HEK293 (cell line): ENCODE measurements at regions not wholly inside any gene's neighbourhood (a gene's known extent, or its start where the extent isn't known, plus 50 kb on each side); places are given as distances from the start of the nearest gene placed in this dataset.

Source experiments
- CTCF ChIP-seq: fragments of 450-650 bp; formaldehyde crosslinking; IDR thresholded peaks from 2 replicates; pipeline ENCODE4 v1.5.1; 2016; ENCODE audit warnings: missing biosample characterization, missing genetic modification characterization
- KLF9 ChIP-seq: fragments of 450-650 bp; formaldehyde crosslinking; IDR thresholded peaks from 2 replicates; pipeline ENCODE4 v1.5.1; 2016; ENCODE audit warnings: missing biosample characterization, missing genetic modification characterization, low read depth
- SCRT2 ChIP-seq: fragments of 450-650 bp; formaldehyde crosslinking; IDR thresholded peaks from 2 replicates; pipeline ENCODE4 v1.5.1; 2016; ENCODE audit warnings: missing biosample characterization, missing genetic modification characterization
- TRIM28 ChIP-seq: IDR thresholded peaks from 2 replicates; pipeline ENCODE4 v1.6.1; 2011; ENCODE audit warnings: low read length, control low read depth, borderline replicate concordance
- YY1 ChIP-seq: fragments of 450-650 bp; formaldehyde crosslinking; IDR thresholded peaks from 2 replicates; pipeline ENCODE4 v1.5.1; 2018; ENCODE audit warnings: missing biosample characterization, missing genetic modification characterization
- ZIC2 ChIP-seq: fragments of 450-650 bp; formaldehyde crosslinking; IDR thresholded peaks from 2 replicates; pipeline ENCODE4 v1.5.1; 2016; ENCODE audit warnings: missing biosample characterization, missing genetic modification characterization
- ZNF138 ChIP-seq: fragments of 450-650 bp; formaldehyde crosslinking; IDR thresholded peaks from 2 replicates; pipeline ENCODE4 v1.5.1; 2016; ENCODE audit warnings: missing biosample characterization, missing genetic modification characterization, borderline replicate concordance
- ZNF274 ChIP-seq, 2 experiments: fragments of 200-500 bp in 1 of 2; fragments of 450-650 bp in 1 of 2; sonication (Bioruptor generic) in 1 of 2; formaldehyde crosslinking in 1 of 2; IDR thresholded peaks; 2 replicates each; pipeline versions ENCODE4 v1.5.1 to v1.6.1; 2014 to 2016; ENCODE audit warnings: borderline replicate concordance in 1 of 2, inconsistent platforms in 1 of 2, low read length in 1 of 2, missing biosample characterization in 1 of 2, missing genetic modification characterization in 1 of 2
- ZNF660 ChIP-seq: fragments of 450-650 bp; IDR thresholded peaks from 2 replicates; pipeline ENCODE4 v1.5.1; 2018; ENCODE audit warnings: missing biosample characterization, mild to moderate bottlenecking, missing genetic modification characterization
- TF ChIP-seq, protein P1 (sequence below): fragments of 450-650 bp; formaldehyde crosslinking; optimal IDR thresholded peaks from 2 replicates; pipeline ENCODE3; 2016; ENCODE audit warnings: missing biosample characterization, mild to moderate bottlenecking, missing genetic modification characterization
- TF ChIP-seq, protein P2 (sequence below): fragments of 450-650 bp; formaldehyde crosslinking; IDR thresholded peaks from 2 replicates; pipeline ENCODE4 v1.5.1; 2016; ENCODE audit warnings: missing biosample characterization, missing genetic modification characterization, low read depth
- TF ChIP-seq, protein P3 (sequence below): fragments of 450-650 bp; formaldehyde crosslinking; IDR thresholded peaks from 2 replicates; pipeline ENCODE4 v1.5.1; 2016; ENCODE audit warnings: missing biosample characterization, missing genetic modification characterization
- TF ChIP-seq, protein P4 (sequence below): fragments of 450-650 bp; formaldehyde crosslinking; IDR thresholded peaks from 2 replicates; pipeline ENCODE4 v1.5.1; 2016; ENCODE audit warnings: missing biosample characterization, missing genetic modification characterization

DNA sequence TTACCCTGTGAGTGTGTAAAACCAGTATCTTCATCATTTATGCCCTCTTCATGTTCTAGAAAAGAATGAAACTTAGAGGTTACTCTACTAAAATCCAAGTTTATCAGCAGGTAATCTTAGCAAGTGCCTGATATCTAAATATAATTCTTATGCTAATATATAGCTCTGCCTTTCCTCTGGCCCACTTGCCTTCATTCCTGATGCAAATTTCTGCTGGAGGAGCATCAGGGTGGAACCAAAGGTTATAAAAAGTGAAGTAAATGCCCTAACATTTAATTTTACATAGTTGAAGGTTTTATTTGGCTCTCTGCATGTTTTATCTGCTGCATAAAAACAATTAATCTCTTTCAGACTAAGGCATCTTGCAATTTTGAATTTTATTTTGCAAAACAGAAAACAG lies 936.2 kb downstream of the ROBO2 start:
- TF ChIP-seq CTCF (no peak), ZIC2 (no peak), ZNF138 (tag by site-specific recombination) (no peak), TRIM28 (no peak), KLF9 (tag by site-specific recombination) (no peak), ZNF660 (tag by site-specific recombination) (no peak), ZNF274 (IDR thresholded peaks at IDR 0.05; ENCODE audit: low read length) (no peak), ZNF274 (tag by site-specific recombination; IDR thresholded peaks at IDR 0.05; ENCODE audit: borderline replicate concordance) (no peak), SCRT2 (no peak), YY1 (tag by site-specific recombination) (no peak)
- TF ChIP-seq, protein P1, sequence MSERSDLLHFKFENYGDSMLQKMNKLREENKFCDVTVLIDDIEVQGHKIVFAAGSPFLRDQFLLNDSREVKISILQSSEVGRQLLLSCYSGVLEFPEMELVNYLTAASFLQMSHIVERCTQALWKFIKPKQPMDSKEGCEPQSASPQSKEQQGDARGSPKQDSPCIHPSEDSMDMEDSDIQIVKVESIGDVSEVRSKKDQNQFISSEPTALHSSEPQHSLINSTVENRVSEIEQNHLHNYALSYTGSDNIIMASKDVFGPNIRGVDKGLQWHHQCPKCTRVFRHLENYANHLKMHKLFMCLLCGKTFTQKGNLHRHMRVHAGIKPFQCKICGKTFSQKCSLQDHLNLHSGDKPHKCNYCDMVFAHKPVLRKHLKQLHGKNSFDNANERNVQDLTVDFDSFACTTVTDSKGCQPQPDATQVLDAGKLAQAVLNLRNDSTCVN: no peak
- TF ChIP-seq, protein P2, sequence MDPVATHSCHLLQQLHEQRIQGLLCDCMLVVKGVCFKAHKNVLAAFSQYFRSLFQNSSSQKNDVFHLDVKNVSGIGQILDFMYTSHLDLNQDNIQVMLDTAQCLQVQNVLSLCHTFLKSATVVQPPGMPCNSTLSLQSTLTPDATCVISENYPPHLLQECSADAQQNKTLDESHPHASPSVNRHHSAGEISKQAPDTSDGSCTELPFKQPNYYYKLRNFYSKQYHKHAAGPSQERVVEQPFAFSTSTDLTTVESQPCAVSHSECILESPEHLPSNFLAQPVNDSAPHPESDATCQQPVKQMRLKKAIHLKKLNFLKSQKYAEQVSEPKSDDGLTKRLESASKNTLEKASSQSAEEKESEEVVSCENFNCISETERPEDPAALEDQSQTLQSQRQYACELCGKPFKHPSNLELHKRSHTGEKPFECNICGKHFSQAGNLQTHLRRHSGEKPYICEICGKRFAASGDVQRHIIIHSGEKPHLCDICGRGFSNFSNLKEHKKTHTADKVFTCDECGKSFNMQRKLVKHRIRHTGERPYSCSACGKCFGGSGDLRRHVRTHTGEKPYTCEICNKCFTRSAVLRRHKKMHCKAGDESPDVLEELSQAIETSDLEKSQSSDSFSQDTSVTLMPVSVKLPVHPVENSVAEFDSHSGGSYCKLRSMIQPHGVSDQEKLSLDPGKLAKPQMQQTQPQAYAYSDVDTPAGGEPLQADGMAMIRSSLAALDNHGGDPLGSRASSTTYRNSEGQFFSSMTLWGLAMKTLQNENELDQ (tag by site-specific recombination): no peak
- TF ChIP-seq, protein P3, sequence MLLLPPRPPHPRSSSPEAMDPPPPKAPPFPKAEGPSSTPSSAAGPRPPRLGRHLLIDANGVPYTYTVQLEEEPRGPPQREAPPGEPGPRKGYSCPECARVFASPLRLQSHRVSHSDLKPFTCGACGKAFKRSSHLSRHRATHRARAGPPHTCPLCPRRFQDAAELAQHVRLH (tag by site-specific recombination): no peak
- TF ChIP-seq, protein P4, sequence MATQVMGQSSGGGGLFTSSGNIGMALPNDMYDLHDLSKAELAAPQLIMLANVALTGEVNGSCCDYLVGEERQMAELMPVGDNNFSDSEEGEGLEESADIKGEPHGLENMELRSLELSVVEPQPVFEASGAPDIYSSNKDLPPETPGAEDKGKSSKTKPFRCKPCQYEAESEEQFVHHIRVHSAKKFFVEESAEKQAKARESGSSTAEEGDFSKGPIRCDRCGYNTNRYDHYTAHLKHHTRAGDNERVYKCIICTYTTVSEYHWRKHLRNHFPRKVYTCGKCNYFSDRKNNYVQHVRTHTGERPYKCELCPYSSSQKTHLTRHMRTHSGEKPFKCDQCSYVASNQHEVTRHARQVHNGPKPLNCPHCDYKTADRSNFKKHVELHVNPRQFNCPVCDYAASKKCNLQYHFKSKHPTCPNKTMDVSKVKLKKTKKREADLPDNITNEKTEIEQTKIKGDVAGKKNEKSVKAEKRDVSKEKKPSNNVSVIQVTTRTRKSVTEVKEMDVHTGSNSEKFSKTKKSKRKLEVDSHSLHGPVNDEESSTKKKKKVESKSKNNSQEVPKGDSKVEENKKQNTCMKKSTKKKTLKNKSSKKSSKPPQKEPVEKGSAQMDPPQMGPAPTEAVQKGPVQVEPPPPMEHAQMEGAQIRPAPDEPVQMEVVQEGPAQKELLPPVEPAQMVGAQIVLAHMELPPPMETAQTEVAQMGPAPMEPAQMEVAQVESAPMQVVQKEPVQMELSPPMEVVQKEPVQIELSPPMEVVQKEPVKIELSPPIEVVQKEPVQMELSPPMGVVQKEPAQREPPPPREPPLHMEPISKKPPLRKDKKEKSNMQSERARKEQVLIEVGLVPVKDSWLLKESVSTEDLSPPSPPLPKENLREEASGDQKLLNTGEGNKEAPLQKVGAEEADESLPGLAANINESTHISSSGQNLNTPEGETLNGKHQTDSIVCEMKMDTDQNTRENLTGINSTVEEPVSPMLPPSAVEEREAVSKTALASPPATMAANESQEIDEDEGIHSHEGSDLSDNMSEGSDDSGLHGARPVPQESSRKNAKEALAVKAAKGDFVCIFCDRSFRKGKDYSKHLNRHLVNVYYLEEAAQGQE (tag by site-specific recombination): no peak
